ENCODE measurements at regions not wholly inside any gene's neighbourhood (a gene's known extent, or its start where the extent isn't known, plus 50 kb on each side); places are given as distances from the start of the nearest gene placed in this dataset.

DNA sequence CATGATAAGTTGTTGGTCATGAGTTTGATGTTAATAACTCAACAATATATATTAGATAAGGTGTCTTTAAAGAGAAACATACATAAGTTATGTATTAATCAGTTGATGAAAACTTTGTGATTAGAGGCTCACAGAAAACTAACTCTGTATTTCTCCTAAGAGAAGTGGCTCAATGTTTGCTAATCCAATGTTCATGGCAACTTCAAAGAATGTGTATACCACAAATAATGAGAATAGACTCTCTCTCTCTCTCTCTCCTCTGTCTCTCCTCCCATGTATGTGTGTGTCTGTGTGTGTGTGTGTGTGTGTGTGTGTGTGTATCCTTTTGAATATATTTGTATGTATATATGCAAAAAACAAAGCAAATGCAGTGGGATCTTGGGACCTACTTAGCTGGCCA is 1304.9 kb downstream of the MRPL39 start:
- no peak overlapping the region for H3K23ac ChIP-seq (ENCODE audit: insufficient read length)
- H3K4me3 ChIP-seq (ENCODE audit: extremely low read depth in 1 of 4, insufficient read depth in 2 of 4, low read depth in 3 of 4, low read length in 4 of 4) = no peak overlapping the region
- H3K18ac ChIP-seq (ENCODE audit: extremely low read depth, low read length) = no peak overlapping the region
- H4K5ac ChIP-seq (ENCODE audit: insufficient read length, low read depth, low read length) = no peak overlapping the region
- CTCF ChIA-PET (ENCODE audit: partially characterized antibody) = interaction anchor here (0.9 kb wide), 1 partner anchor 585 kb away, joined by 3 read pairs; no protein-coding TSS in a partner anchor
- POLR2A ChIA-PET (ENCODE audit: partially characterized antibody) = no interaction called here
- no peak overlapping the region for H4K8ac ChIP-seq (ENCODE audit: extremely low read depth, insufficient read depth, low read length)
- no peak overlapping the region for H3K14ac ChIP-seq (ENCODE audit: insufficient read length)
- H2BK15ac ChIP-seq (ENCODE audit: low read length) = no peak overlapping the region
- H2AK5ac ChIP-seq (ENCODE audit: low read depth, low read length) = no peak overlapping the region
- no peak overlapping the region for H3K4ac ChIP-seq (replicated peaks; ENCODE audit: insufficient read length, low read depth, low read length)
- no peaks in the 10 kb centered on the region for H3K27me3 ChIP-seq (replicated peaks in 1 of 4; ENCODE audit: control insufficient read depth in 3 of 4, extremely low read depth in 1 of 4, insufficient read depth in 3 of 4, low read length in 3 of 4)
- peaks cover 0 to 15% of the 10 kb centered on the region in 2 experiments; a peak in 1 of 4 replicates for H3K9me3 ChIP-seq (ENCODE audit: insufficient read depth in 2 of 2, low read depth in 1 of 2, low read length in 1 of 2)
- H3K27ac ChIP-seq (ENCODE audit: low read depth, low read length) = no peak overlapping the region
- no peak overlapping the region for H2AFZ ChIP-seq (ENCODE audit: low read length)
- no peak overlapping the region for H2BK20ac ChIP-seq (ENCODE audit: low read length)
- no peaks in the 10 kb centered on the region for H3K36me3 ChIP-seq (ENCODE audit: control insufficient read depth in 2 of 4, insufficient read depth in 4 of 4, low read length in 3 of 4)
- no peak overlapping the region for H3K9ac ChIP-seq (replicated peaks in 1 of 4; ENCODE audit: extremely low read depth in 1 of 4, low read depth in 3 of 4, low read length in 3 of 4)
- H4K20me1 ChIP-seq (replicated peaks in 1 of 2; ENCODE audit: control insufficient read depth in 1 of 2, insufficient read depth in 2 of 2, low read length in 2 of 2) = no peaks in the 10 kb centered on the region
- H3K23me2 ChIP-seq (ENCODE audit: low read depth, low read length) = no peaks in the 10 kb centered on the region
- H3K4me1 ChIP-seq (replicated peaks in 1 of 4; ENCODE audit: control insufficient read depth in 3 of 4, insufficient read depth in 4 of 4, low read length in 3 of 4) = no peaks in the 10 kb centered on the region
- no peak overlapping the region for H2BK120ac ChIP-seq (replicated peaks; ENCODE audit: low read depth, low read length)
- H4K91ac ChIP-seq (replicated peaks; ENCODE audit: insufficient read length, low read length) = no peak overlapping the region
- H2BK5ac ChIP-seq (ENCODE audit: low read depth, low read length) = no peak overlapping the region
- TF ChIP-seq FOSL1 (IDR thresholded peaks at IDR 0.05; ENCODE audit: insufficient read depth, low read depth, low read length) = no peak
- H3K79me2 ChIP-seq (ENCODE audit: control insufficient read depth in 1 of 2, insufficient read depth in 2 of 2, low read length in 2 of 2) = no peaks in the 10 kb centered on the region
- H2BK12ac ChIP-seq (ENCODE audit: low read depth, low read length) = no peak overlapping the region
- no peak for DNase-seq (ENCODE audit: low read depth in 1 of 2, low spot score in 2 of 2)
- H3K79me1 ChIP-seq (ENCODE audit: low read depth, low read length) = no peaks in the 10 kb centered on the region
- no peak for FAIRE-seq
- H3K56ac ChIP-seq (replicated peaks; ENCODE audit: insufficient read length, low read depth, low read length) = peak overlapping the region; percentile 77
- H3K4me2 ChIP-seq (ENCODE audit: insufficient read depth in 1 of 2, low read depth in 2 of 2, low read length in 2 of 2) = no peak overlapping the region
